Kidney epithelial cell (primary cell): ENCODE measurements at regions not wholly inside any gene's neighbourhood (a gene's known extent, or its start where the extent isn't known, plus 50 kb on each side); places are given as distances from the start of the nearest gene placed in this dataset.

Experiments
- DNase-seq: peaks from one replicate; pipeline ENCODE4 v3.0.0-alpha.2; 2010; ENCODE audit warnings: low read depth
- H3K27me3 ChIP-seq: 2 replicates; pipeline ENCODE4 v1.6.0; 2011; ENCODE audit warnings: low read length; ENCODE audit not compliant: control insufficient read depth, insufficient read depth
- H3K36me3 ChIP-seq: 2 replicates; pipeline ENCODE4 v1.5.1; 2011; ENCODE audit warnings: low read length; ENCODE audit not compliant: control insufficient read depth, insufficient read depth
- H3K4me3 ChIP-seq: 2 replicates; pipeline ENCODE4 v1.5.1; 2011; ENCODE audit warnings: low read depth, mild to moderate bottlenecking, control low read depth, low read length
- TF ChIP-seq, protein P1 (sequence below): IDR thresholded peaks from 2 replicates; pipeline ENCODE4 v1.5.1; 2011; ENCODE audit warnings: mild to moderate bottlenecking, moderate library complexity, low read length, control low read depth, inconsistent platforms; ENCODE audit not compliant: insufficient read depth, poor library complexity, severe bottlenecking

- TF ChIP-seq, protein P1, sequence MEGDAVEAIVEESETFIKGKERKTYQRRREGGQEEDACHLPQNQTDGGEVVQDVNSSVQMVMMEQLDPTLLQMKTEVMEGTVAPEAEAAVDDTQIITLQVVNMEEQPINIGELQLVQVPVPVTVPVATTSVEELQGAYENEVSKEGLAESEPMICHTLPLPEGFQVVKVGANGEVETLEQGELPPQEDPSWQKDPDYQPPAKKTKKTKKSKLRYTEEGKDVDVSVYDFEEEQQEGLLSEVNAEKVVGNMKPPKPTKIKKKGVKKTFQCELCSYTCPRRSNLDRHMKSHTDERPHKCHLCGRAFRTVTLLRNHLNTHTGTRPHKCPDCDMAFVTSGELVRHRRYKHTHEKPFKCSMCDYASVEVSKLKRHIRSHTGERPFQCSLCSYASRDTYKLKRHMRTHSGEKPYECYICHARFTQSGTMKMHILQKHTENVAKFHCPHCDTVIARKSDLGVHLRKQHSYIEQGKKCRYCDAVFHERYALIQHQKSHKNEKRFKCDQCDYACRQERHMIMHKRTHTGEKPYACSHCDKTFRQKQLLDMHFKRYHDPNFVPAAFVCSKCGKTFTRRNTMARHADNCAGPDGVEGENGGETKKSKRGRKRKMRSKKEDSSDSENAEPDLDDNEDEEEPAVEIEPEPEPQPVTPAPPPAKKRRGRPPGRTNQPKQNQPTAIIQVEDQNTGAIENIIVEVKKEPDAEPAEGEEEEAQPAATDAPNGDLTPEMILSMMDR: no peak
- no peaks in the 10 kb centered on the region for H3K27me3 ChIP-seq
Observed at GRCh38 chr6:1237636-1238035, 74.3 kb upstream of the FOXQ1 start.

GRCh38 chr6:1235825-1236224, 76.1 kb upstream of the FOXQ1 start:
- no peak overlapping the region for H3K4me3 ChIP-seq
- TF ChIP-seq, protein P1: no peak
- no peaks in the 10 kb centered on the region for H3K36me3 ChIP-seq
- DNase-seq: no peak
- H3K27me3 ChIP-seq: no peaks in the 10 kb centered on the region

More at GRCh38 chr6:1237636-1238035, 74.3 kb upstream of the FOXQ1 start:
- DNase-seq: no peak
- Histone ChIP-seq H3K4me3 (no peak overlapping the region), H3K36me3 (no peaks in the 10 kb centered on the region)

- TF ChIP-seq, protein P1: no peak
- H3K36me3 ChIP-seq: no peaks in the 10 kb centered on the region
- no peak overlapping the region for H3K4me3 ChIP-seq
- no peaks in the 10 kb centered on the region for H3K27me3 ChIP-seq
- DNase-seq: no peak
Observed at GRCh38 chr6:1233924-1234323, 78.0 kb upstream of the FOXQ1 start.

DNA sequence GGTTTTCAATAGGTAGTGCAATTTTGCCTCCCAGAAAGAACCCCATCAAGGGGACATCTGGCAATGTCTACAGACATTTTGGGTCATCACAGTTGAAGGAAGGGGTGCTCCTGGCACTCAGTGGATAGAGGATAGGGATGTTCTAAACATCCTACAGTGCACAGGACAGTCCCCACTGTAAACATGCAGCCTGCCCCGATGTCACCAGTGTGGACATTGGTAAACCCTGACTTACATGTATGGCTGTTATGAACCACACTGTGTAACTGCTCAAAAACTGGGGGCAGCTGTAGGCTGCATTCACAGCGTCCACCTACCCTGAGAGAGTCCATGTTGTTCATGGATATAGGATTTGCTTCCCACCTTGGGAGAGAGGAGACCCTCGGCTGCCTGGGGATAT, 79.3 kb upstream of the FOXQ1 start:
- TF ChIP-seq, protein P1: no peak
- Histone ChIP-seq H3K27me3 (no peaks in the 10 kb centered on the region), H3K36me3 (no peaks in the 10 kb centered on the region), H3K4me3 (no peak overlapping the region)
- no peak for DNase-seq

DNA sequence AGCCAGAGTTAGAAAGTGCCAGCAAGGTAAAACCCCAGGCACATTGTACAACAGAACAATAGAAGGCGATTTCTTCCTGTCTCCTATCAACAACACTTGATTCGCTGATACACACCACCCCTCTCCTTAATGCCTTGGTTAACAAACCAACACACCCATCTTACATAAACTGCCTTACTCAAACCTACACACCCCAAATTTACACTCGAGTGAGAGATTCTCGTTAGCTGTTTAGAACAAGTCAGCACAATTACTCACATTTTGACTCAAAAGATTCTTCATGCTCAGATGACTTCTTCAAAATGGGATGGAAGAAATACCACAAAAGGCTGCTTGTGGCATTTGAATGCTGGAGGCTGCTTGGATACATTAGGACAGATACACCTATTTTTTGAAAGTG, 80.0 kb upstream of the FOXQ1 start:
- TF ChIP-seq, protein P1: no peak
- Histone ChIP-seq H3K36me3 (no peaks in the 10 kb centered on the region), H3K27me3 (no peaks in the 10 kb centered on the region), H3K4me3 (no peak overlapping the region)
- DNase-seq: peak; percentile 29

DNA sequence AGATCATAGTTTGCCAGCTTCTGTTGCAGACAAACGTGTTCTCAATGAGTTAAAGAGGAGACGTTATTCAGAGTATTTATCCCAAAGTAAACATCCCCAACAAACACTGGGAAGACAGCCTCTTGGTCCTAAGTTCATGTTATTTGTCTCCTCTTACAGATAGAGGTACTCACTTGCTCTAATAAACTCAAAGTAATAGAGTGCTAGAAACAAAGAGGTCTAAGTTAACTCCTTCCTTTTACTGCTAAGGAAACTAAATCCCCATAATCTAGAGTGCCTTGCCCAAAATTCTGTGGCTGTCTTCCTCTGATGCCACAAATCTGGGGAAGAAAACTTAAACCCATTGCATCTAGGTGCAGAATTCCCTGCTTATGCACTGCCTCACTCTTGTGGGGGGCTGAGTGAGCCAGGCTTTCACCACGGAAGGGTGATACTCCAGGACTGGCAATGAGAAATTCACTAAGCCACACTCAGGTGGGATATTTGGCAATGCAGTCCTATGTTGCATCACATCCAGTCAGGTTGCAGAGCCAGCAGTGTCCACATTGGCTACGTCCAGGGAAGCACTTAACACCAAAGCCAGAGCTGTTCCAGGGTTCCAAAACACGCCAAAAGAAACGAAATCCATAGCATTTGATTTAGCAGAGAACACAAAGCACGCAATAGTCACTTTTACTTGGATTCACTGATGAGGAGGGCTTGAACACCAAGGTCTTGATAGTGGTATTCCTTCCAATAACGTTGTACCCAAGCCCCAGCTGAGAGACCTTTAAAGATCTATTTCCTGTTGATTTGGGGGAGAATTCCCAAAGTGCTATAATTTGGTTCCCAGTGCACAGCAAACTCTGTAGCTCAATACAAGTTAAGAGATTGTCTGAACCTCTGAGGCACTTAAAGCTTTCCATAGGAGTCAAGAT, 81.0 kb upstream of the FOXQ1 start:
- Histone ChIP-seq H3K27me3 (no peaks in the 10 kb centered on the region), H3K36me3 (no peaks in the 10 kb centered on the region), H3K4me3 (no peak overlapping the region)
- TF ChIP-seq, protein P1: no peak
- no peak for DNase-seq
